Inflammatory macrophage treated with lipopolysaccharide for 4 hours (primary cell): ENCODE measurements at regions not wholly inside any gene's neighbourhood (a gene's known extent, or its start where the extent isn't known, plus 50 kb on each side); places are given as distances from the start of the nearest gene placed in this dataset.

Experiments
- DNase-seq: peaks from one replicate; pipeline ENCODE4 v3.0.0-alpha.2; 2020

DNA sequence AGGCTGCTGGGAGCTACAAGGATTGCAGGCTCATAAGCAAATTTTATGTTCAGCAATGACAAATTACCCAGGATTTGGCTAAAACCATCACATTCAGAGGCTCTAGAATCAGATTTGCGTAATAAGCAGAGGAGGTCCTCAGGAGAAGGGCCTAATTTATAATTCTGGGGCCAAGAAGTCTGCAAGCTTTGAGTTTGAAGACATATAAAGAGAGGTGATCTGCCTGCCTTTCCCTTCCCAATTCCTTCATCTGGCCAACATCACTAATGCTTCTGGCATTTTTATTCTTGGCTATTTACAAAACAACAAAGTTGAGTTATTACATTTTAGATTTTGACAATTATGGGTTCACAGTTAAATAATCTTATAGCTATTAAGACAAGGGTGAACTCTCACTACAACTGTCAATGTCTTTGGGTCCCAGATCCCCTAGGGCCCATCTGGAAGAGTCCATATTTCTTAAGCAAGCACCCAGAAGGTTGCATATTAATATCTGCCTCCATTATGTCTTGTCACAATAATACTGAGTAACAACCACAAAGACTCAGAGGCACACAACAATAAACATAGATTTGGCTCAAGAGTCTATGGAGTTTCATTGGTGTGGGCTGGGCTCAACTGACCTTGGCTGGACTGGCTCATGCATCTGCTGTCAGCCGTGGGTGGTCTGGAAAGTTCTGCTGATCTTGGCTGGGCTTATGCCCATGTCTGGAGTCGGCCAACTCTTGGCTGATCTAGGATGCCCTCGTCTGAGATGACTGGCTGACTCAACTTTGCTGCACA, 67.2 kb upstream of the CD82 start:
- no peak for DNase-seq

DNA sequence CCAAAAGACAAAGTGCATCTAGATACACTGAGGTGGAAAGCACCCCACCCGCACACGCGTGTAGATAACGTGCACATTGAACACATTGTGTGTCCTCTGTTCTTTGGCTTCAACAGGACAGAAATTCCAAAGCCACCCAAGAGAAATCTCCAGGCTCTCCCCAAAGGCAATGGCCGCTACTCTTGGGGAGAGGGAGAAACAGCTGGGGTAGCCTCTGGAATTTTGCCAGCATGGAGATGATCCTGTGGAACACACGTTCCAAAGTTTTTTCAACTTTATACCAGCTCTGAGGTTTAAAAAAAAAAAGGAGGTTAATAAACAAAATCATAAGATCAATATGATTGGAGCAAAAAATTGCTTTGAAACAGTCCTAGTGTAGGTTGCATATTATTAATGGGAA, 63.0 kb upstream of the CD82 start:
- no peak for DNase-seq

- DNase-seq: no peak
Measured at GRCh38 chr11:44505581-44506054, 59.8 kb upstream of the CD82 start.

DNA sequence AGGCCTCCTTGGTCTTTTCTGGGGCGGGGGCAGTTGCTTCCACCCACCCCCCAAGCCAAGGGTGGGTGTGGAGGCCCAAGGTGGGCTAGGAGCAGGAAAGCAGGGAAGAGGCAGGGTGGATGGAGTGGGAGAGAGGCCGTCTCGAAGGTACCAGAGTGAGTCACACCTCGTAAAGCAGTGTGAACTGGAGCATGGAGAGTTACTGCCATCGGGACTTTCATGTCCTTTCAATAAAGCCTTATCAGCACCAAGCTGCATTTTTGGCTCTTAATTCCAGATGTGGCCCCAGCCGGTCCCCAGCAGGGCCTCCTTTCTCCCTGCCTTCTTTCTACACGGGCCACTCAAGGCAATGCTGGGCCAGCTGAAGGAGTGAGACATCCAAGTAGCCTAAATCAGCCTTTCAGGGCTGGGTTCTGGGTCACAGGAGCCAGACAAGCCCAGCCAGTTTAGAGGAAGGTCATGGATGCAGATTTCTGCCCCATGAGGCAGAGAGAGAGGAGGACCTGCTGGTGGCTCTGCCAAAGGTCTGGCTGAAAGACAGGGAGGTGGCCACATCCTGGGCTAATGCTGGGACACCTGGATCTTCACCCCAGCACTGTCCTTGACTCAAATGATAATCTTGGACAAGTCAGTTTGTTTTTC, 59.0 kb upstream of the CD82 start:
- no peak for DNase-seq

DNA sequence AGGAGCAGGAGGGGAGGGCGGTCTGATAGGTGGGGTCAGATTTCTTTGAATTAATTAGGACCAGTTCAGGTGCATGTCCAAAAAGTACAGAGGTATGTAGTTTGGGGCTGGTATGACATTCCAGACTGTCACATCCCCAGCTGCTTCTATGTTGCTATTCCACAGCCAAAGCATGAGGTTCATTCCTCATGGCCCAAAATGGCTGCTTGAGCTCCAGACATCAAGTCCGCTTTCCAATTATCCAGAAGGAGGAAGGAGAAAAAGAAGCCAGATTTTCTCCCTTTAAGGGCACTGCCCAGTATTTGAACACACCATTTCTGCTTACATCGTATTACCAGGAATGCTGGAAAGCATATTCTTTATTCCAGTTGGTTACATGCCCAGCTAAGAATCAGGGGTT, 58.0 kb upstream of the CD82 start:
- no peak for DNase-seq

GRCh38 chr11:44507896-44508445, 57.5 kb upstream of the CD82 start:
- DNase-seq: no peak

- no peak for DNase-seq
Measured at GRCh38 chr11:44509296-44509695, 56.2 kb upstream of the CD82 start.

DNA sequence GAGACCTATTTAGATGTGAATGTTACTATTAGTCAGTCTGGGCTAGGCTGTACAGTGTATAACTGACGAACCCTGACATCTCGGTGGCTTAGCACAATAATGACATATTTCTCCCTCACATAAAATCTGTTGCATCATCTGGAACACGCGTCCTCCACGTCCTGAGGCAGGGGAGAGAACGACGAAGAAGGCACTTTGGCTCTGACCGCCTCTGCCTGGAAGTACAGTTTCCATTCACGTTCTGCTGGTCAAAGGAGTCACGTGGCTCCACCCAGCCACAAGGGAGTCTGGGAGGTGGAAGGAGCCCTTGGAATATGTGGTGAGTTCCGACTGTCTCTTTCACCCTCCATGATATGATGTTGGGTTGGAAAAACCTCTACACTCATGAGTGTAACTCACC, 55.1 kb upstream of the CD82 start:
- DNase-seq: no peak

- DNase-seq: no peak
Measured at GRCh38 chr11:44512818-44513217, 52.6 kb upstream of the CD82 start.

DNA sequence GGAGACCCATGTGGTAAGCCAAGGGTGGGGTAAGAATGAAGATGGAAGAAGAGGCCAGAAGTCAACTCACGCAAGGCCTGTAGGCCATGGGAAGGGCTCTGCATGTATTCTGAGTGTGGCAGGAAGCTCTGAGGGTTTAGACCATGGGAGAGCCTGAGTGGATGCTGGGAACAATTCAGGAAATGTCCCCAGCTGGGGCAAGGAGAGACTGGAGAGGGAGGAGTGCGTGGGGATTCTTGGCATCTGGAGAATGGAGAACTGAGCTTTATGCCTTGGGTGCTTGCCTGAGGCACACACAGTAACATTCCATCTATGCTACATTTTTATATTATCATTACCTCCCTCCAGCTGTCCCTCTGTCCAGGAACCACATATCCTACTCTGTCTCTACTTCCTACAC, 50.4 kb upstream of the CD82 start:
- DNase-seq: no peak
